HG02763 (cell line): ENCODE measurements at regions not wholly inside any gene's neighbourhood (a gene's known extent, or its start where the extent isn't known, plus 50 kb on each side); places are given as distances from the start of the nearest gene placed in this dataset.
"Not testable (repeated sequence)": the region's sequence is repeated elsewhere in the genome, so short reads cannot be mapped to it uniquely, and the experiment has no call there.

ENCODE experiments used
- ATAC-seq: cut with Tn5 transposase; IDR thresholded peaks from one replicate; pipeline ENCODE4 v1.9.1; 2021; ENCODE audit warnings: mild to moderate bottlenecking, moderate library complexity; ENCODE audit not compliant: unreplicated experiment

- no peak for ATAC-seq
Observed at GRCh38 chr10:33489501-33490176, 155.2 kb upstream of the NRP1 start.

DNA sequence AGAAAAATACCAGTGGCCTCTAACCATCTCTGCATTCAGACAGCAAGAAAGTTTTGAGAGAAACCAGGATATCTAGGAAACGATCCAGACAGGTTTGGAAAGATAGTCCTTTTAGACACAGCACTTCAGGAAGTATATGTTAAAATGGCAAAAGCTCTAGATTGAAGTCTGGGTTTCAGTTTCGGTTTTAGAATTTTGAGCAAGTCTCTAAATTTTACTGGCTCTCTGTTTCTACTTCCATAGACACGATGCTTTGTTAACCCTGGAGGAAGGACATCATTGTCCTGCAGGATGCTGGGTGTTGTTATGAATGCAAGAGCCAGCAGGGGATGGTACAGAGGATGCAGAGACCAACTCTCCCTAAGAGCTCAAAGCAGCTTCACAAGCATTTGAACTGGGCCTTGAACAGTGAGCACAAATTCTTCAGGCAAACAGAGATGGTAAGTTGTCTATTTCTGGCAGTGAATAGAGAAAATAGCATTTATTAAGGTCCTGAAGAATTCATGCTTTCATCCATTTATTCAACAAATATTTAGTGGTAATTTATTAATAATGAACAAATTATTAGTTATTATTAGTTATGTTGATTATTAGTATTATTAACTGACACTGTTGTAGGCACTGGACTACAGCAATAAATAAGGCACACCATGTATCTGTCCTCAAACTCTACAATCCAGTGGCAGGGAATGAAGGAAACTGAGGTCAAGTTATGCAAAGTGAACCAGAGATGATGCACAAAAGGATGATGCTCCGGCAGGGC is 152.7 kb upstream of the NRP1 start:
- ATAC-seq, result no peak

GRCh38 chr10:33485276-33485675 is 150.8 kb upstream of the NRP1 start:
- ATAC-seq, result no peak

DNA sequence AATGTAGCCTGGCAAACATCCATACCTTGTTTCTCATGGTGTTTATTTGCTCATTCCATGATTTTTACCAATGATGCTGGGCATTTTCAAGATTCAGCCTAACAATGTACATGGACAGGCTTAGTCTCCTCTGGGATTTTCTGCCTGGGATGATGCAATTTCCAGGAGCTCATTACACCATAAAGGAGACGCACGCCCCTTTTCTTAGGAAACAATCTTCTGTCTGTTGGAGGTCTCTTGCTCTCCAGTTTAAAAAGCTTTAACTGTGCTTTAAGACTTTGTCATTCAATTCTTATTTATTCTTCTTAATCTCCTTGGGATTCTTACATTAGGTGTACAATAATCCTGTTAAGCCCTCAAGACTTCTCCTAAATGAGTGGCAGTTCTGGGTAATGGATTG is 150.3 kb upstream of the NRP1 start:
- no peak for ATAC-seq

GRCh38 chr10:33483816-33484190 is 149.3 kb upstream of the NRP1 start:
- ATAC-seq, result no peak

DNA sequence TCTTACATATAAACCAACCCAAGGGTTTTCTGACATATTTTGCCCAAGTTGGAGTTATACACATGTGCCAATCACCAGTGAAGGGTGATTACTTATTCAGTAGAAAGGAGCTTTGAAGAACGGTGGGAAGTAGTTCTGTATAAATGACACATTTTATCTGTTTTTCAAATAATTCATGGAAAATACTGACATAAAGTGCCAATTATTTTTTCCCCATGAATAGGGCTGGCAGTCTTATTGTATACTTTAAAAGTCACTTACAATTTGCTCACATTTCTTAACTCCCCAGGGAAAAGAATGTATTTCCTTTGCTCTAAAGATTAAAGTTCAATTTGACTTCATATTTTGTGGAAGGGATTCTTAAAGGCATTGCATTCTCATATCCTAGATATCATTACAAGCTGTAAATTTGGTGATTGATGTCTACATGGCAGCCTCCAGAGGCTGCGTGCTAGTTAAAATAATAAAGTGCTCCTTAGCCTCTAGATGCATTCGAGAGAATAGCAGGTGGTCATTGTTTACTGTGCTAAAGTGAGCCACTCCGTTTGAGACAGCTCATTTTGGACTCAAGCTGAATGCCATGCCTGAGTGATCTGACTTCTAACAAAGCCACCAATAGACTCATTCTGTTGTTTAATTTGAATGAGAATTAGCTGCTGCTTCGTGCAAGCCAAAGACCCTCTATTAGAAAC is 148.8 kb upstream of the NRP1 start:
- no peak for ATAC-seq

DNA sequence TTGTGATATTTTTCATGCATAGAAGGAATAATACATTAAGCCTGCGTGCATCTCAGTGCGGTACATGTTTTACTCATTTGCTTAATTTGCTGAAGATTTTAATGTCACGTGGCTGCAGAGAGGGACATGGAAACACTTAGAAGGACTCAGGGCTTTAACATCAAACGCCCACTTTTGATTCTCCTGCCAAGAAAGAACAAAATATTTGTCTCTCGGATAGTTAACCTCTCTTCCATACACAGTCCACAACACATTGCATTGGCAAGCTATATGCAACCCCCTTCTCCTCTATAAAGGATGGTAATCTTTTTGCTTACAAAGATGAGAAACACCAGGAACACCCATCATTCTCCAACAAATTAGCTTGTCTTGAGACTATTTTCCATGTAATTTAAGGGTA is 148.0 kb upstream of the NRP1 start:
- ATAC-seq, result no peak

DNA sequence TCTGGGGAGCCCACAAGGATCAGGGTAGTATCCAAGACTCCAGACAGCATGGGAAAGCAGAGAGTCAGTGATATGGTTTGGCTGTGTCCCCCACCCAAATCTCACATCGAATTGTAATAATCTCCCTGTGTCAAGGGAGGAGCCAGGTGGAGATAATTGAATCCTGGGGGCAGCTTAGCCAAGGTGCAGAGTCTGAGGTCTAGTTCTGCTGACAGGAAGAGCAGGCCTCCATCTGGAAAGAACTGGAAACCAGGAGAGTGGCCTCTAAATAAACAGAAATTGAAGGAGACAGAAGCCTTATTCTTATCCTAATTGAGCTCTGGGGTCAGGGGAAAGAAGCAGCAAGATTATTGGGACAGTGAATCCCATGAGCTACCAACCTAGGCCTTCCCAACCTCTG is 146.7 kb upstream of the NRP1 start:
- ATAC-seq, result no peak

GRCh38 chr10:33480417-33480816 is 145.9 kb upstream of the NRP1 start:
- ATAC-seq, result not testable (repeated sequence)

GRCh38 chr10:33478675-33479125 is 144.2 kb upstream of the NRP1 start:
- ATAC-seq, result no peak

- ATAC-seq, result no peak
Observed at GRCh38 chr10:33478089-33478674, 143.7 kb upstream of the NRP1 start.

- no peak for ATAC-seq
Observed at GRCh38 chr10:33477291-33478088, 143.0 kb upstream of the NRP1 start.

DNA sequence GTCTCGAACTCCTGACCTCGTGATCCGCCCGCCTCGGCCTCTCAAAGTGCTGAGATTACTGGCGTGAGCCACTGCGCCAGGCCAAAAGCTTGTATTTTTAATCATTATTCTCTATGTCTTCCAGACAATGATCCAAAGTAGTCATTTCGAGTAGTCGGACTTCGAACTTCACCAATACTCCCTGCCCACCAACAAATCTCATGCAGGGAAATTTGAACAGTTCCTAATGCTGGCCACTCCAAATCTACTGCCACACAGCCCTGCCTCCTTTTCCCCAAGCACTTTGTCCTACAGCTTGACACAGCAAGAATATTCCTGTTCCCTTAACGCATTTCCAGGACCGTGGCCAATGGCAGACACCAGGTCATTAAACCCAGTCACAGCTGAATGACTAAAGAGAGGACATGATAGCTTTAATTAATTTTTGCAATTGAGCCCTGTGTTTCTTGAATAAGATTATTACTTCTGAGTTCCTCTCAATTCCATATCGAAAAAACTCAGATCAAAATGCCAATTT is 142.3 kb upstream of the NRP1 start:
- no peak for ATAC-seq

GRCh38 chr10:33473688-33474087 is 139.2 kb upstream of the NRP1 start:
- no peak for ATAC-seq

DNA sequence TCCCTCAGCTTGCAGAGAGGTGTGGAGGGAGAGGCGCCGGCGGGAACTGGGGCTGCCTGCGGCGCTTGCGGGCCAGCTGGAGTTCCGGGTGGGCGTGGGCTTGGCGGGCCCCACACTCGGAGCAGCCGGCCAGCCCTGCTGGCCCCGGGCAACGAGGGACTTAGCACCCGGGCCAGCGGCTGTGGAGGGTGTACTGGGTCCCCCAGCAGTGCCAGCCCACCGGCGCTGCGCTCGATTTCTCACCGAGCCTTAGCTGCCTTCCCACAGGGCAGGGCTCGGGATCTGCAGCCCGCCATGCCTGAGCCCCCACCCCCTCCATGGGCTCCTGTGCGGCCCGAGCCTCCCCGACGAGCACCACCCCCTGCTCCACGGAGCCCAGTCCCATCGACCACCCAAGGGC is 133.5 kb upstream of the NRP1 start:
- not testable (repeated sequence) for ATAC-seq

- no peak for ATAC-seq
Observed at GRCh38 chr10:33465747-33466146, 131.3 kb upstream of the NRP1 start.

DNA sequence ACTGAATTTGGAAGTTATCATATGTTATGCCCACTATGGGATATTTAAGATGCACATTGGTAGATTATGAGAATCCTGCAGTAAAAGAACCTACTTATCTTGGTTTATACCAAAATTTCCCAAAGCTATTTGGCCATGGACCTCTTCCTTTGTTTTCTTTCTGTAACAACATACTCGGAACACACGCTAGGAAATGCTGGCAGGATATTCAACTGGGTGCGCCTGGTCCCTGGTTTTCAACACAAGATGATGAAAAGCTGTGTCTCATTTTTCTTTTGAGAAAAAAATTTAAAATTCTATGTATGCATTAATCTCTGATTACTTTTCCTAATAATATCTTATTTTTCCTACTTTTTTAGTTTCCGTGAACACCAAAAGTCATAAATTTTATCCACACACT is 128.5 kb upstream of the NRP1 start:
- ATAC-seq, result no peak

DNA sequence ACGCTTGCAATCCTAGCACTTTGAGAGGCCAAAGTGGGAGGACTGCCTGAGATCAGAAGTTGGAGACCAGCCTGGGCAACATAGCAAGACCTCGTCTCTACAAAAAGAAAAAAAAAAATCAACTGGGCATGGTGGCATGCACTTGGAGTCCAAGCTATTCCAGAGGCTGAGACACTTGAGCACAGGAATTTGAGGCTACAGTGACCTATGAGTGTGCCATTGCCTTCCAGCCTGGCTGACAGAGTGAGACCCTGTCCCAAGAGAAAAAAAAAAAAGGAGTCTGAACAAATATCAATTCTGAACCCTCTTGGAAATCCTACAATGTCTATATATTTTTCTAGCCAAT is 126.8 kb upstream of the NRP1 start:
- ATAC-seq, result no peak

DNA sequence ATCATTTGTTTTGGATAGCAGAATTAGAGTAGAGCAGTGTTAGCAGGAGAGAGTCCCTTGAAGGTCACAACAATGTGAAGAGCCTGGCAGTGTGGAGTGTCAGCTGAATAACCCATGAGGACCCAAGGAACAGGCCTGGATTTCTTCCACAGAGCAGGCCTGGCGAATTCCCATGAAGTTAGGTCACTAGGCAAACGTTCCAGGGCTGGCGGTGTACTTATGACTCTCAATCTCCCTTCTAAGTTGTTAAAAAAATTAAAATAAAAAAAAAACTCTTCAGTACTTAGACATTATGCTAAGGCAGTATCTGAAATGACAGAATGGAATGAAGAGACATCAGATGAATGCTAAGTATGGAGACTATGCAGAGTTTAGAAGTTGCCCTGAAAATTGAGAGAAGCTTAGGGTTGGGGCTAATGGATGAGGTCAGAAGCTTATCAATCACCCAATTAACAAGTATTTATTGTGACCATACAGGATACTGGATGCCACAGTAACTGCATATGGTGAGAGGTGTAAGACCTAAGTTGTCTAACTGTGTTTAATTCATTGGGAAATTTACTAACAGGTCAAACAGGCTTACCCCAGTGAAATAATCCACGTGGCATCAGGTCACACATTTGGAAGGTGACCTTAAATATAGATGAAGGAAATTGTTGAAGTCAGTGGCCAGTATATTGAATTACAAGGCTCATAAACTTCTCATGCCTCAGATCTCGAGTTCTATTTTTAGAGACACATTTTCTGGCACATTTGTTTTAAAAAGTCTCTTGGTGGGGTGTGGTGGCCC is 126.2 kb upstream of the NRP1 start:
- no peak for ATAC-seq

GRCh38 chr10:33459602-33460001 is 125.1 kb upstream of the NRP1 start:
- no peak for ATAC-seq
